Astrocyte of the spinal cord (primary cell): ENCODE measurements at regions not wholly inside any gene's neighbourhood (a gene's known extent, or its start where the extent isn't known, plus 50 kb on each side); places are given as distances from the start of the nearest gene placed in this dataset.

Experiments
- DNase-seq: peaks from one replicate; pipeline ENCODE4 v3.0.0; 2011; ENCODE audit warnings: low read depth, low spot score
- H3K4me3 ChIP-seq: 2 replicates; pipeline ENCODE4 v1.5.1; 2011; ENCODE audit warnings: low read depth, mild to moderate bottlenecking, low read length, moderate library complexity
- CTCF ChIP-seq: IDR thresholded peaks from 2 replicates; pipeline ENCODE4 v1.5.1; 2012; ENCODE audit warnings: low read depth, mild to moderate bottlenecking, low read length, inconsistent platforms
- in situ Hi-C: cut with HindIII; loops from 2 replicates; pipeline ENCODE4 v1.10.0; 2017; ENCODE audit warnings: low sequenced_read_pairs

- in situ Hi-C loops: no loop called here
- H3K4me3 ChIP-seq: no peak overlapping the region
- TF ChIP-seq CTCF: no peak
- peak; percentile 85 for DNase-seq
These were observed 404.7 kb downstream of the IRS2 start for GRCh38 chr13:109381546-109382180.

- in situ Hi-C loops: no loop called here
- no peak for DNase-seq
- TF ChIP-seq CTCF: no peak
- no peak overlapping the region for H3K4me3 ChIP-seq
These were observed 405.9 kb downstream of the IRS2 start for GRCh38 chr13:109380457-109380856.

GRCh38 chr13:109379930-109380329 is 406.5 kb downstream of the IRS2 start:
- no peak for DNase-seq
- no peak overlapping the region for H3K4me3 ChIP-seq
- no peak for TF ChIP-seq CTCF
- in situ Hi-C loops: no loop called here

GRCh38 chr13:109376936-109377335 is 409.4 kb downstream of the IRS2 start:
- DNase-seq: no peak
- in situ Hi-C loops: no loop called here
- TF ChIP-seq CTCF: no peak
- no peak overlapping the region for H3K4me3 ChIP-seq

GRCh38 chr13:109374609-109375200 is 411.7 kb downstream of the IRS2 start:
- TF ChIP-seq CTCF: no peak
- no peak overlapping the region for H3K4me3 ChIP-seq
- no peak for DNase-seq
- in situ Hi-C loops: no loop called here

GRCh38 chr13:109372666-109373065 is 413.7 kb downstream of the IRS2 start:
- in situ Hi-C loops: no loop called here
- no peak overlapping the region for H3K4me3 ChIP-seq
- TF ChIP-seq CTCF: no peak
- DNase-seq: no peak
